Iris pigment epithelial cell (primary cell): ENCODE measurements at regions not wholly inside any gene's neighbourhood (a gene's known extent, or its start where the extent isn't known, plus 50 kb on each side); places are given as distances from the start of the nearest gene placed in this dataset.

Source experiments
- DNase-seq: peaks from one replicate; pipeline ENCODE4 v3.0.0-alpha.2; 2011; ENCODE audit warnings: low read depth

- DNase-seq, result no peak
Measured at GRCh38 chr11:27968461-27968860, 139.5 kb downstream of the KIF18A start.

GRCh38 chr11:27965559-27965958 lies 142.4 kb downstream of the KIF18A start:
- DNase-seq, result no peak

GRCh38 chr11:27963370-27963769 lies 144.6 kb downstream of the KIF18A start:
- DNase-seq, result no peak

- DNase-seq, result no peak
Measured at GRCh38 chr11:27949951-27950738, 157.8 kb downstream of the KIF18A start.

GRCh38 chr11:27945348-27945747 lies 162.6 kb downstream of the KIF18A start:
- no peak for DNase-seq

- DNase-seq, result peak; percentile 84
Measured at GRCh38 chr11:27938011-27938410, 169.9 kb downstream of the KIF18A start.

GRCh38 chr11:27934830-27935145 lies 173.2 kb downstream of the KIF18A start:
- DNase-seq, result peak; percentile 98

- DNase-seq, result peak; percentile 97
Measured at GRCh38 chr11:27933992-27934829, 173.7 kb downstream of the KIF18A start.

- no peak for DNase-seq
Measured at GRCh38 chr11:27931770-27932169, 176.2 kb downstream of the KIF18A start.

GRCh38 chr11:27930946-27931345 lies 177.0 kb downstream of the KIF18A start:
- DNase-seq, result no peak

- no peak for DNase-seq
Measured at GRCh38 chr11:27928809-27929208, 179.1 kb downstream of the KIF18A start.

- DNase-seq, result peak; percentile 89
Measured at GRCh38 chr11:27926981-27927481, 180.9 kb downstream of the KIF18A start.

- DNase-seq, result no peak
Measured at GRCh38 chr11:27926486-27926885, 181.5 kb downstream of the KIF18A start.

- peak; percentile 57 for DNase-seq
Measured at GRCh38 chr11:27921472-27921871, 186.5 kb downstream of the KIF18A start.

GRCh38 chr11:27916541-27917100 lies 191.3 kb downstream of the KIF18A start:
- DNase-seq, result peak; percentile 86

GRCh38 chr11:27914080-27914479 lies 193.9 kb downstream of the KIF18A start:
- peak; percentile 57 for DNase-seq

- DNase-seq, result peak; percentile 77
Measured at GRCh38 chr11:27913650-27914049, 194.3 kb downstream of the KIF18A start.

GRCh38 chr11:27912916-27913315 lies 195.0 kb downstream of the KIF18A start:
- DNase-seq, result peak; percentile 83

- peak; percentile 72 for DNase-seq
Measured at GRCh38 chr11:27910186-27910931, 197.6 kb downstream of the KIF18A start.

- no peak for DNase-seq
Measured at GRCh38 chr11:27909386-27909785, 198.6 kb downstream of the KIF18A start.

- no peak for DNase-seq
Measured at GRCh38 chr11:27908621-27909020, 199.3 kb downstream of the KIF18A start.

GRCh38 chr11:27907530-27907929 lies 200.4 kb downstream of the KIF18A start:
- DNase-seq, result peak; percentile 24
